IMR-90 (cell line): ENCODE measurements at regions not wholly inside any gene's neighbourhood (a gene's known extent, or its start where the extent isn't known, plus 50 kb on each side); places are given as distances from the start of the nearest gene placed in this dataset.
"Not testable (repeated sequence)": the region's sequence is repeated elsewhere in the genome, so short reads cannot be mapped to it uniquely, and the experiment has no call there.

Source experiments
- BHLHE40 ChIP-seq: fragments of 150-350 bp; IDR thresholded peaks from 2 replicates; pipeline ENCODE4 v1.6.1; 2016; ENCODE audit warnings: mild to moderate bottlenecking, low read depth, low read length
- CEBPB ChIP-seq: IDR thresholded peaks from 2 replicates; pipeline ENCODE4 v1.6.1; 2012; ENCODE audit warnings: low read depth, low read length, improper control_type of control experiment
- CHD1 ChIP-seq: IDR thresholded peaks from 2 replicates; pipeline ENCODE4 v1.6.1; 2012; ENCODE audit warnings: low read depth, low read length, improper control_type of control experiment
- FOS ChIP-seq: fragments of 150-350 bp; IDR thresholded peaks from 2 replicates; pipeline ENCODE4 v1.6.1; 2016; ENCODE audit warnings: low read depth, low read length
- MAZ ChIP-seq: IDR thresholded peaks from 2 replicates; pipeline ENCODE4 v1.6.1; 2012; ENCODE audit warnings: low read depth, mild to moderate bottlenecking, low read length, improper control_type of control experiment, moderate library complexity, borderline replicate concordance
- MXI1 ChIP-seq: IDR thresholded peaks from 2 replicates; pipeline ENCODE4 v1.6.1; 2012; ENCODE audit warnings: low read depth, mild to moderate bottlenecking, low read length, moderate library complexity, borderline replicate concordance
- POLR2A ChIP-seq: IDR thresholded peaks from 2 replicates; pipeline ENCODE4 v1.6.1; 2012; ENCODE audit warnings: mild to moderate bottlenecking, low read depth, low read length
- RAD21 ChIP-seq: IDR thresholded peaks from 2 replicates; pipeline ENCODE4 v1.6.1; 2012; ENCODE audit warnings: low read length, improper control_type of control experiment
- RCOR1 ChIP-seq: IDR thresholded peaks from 2 replicates; pipeline ENCODE4 v1.6.1; 2012; ENCODE audit warnings: mild to moderate bottlenecking, low read length, improper control_type of control experiment; ENCODE audit not compliant: insufficient replicate concordance
- RFX5 ChIP-seq: IDR thresholded peaks from 2 replicates; pipeline ENCODE4 v1.8.0; 2012; ENCODE audit warnings: low read depth, mild to moderate bottlenecking, low read length, moderate library complexity
- TF ChIP-seq, protein P1 (sequence below): conservative IDR thresholded peaks from 2 replicates; pipeline ENCODE4 v1.5.1; 2012; ENCODE audit warnings: mild to moderate bottlenecking, low read depth, low read length, improper control_type of control experiment
- TF ChIP-seq, protein P2 (sequence below): fragments of 150-350 bp; IDR thresholded peaks from 2 replicates; pipeline ENCODE4 v1.6.1; 2017; ENCODE audit warnings: mild to moderate bottlenecking, antibody characterized with exemption, low read length, low read depth
- TF ChIP-seq, protein P3 (sequence below): fragments of 150-350 bp; IDR thresholded peaks from 2 replicates; pipeline ENCODE4 v1.6.1; 2016; ENCODE audit warnings: low read depth, mild to moderate bottlenecking, low read length, moderate library complexity, borderline replicate concordance

GRCh38 chr3:153828346-153828745 lies 292.8 kb upstream of the ARHGEF26 start:
- not testable (repeated sequence) for TF ChIP-seq MAZ, MXI1, CEBPB, POLR2A, RCOR1, BHLHE40, FOS, CHD1, RFX5, RAD21
- TF ChIP-seq, protein P1, sequence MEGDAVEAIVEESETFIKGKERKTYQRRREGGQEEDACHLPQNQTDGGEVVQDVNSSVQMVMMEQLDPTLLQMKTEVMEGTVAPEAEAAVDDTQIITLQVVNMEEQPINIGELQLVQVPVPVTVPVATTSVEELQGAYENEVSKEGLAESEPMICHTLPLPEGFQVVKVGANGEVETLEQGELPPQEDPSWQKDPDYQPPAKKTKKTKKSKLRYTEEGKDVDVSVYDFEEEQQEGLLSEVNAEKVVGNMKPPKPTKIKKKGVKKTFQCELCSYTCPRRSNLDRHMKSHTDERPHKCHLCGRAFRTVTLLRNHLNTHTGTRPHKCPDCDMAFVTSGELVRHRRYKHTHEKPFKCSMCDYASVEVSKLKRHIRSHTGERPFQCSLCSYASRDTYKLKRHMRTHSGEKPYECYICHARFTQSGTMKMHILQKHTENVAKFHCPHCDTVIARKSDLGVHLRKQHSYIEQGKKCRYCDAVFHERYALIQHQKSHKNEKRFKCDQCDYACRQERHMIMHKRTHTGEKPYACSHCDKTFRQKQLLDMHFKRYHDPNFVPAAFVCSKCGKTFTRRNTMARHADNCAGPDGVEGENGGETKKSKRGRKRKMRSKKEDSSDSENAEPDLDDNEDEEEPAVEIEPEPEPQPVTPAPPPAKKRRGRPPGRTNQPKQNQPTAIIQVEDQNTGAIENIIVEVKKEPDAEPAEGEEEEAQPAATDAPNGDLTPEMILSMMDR, result not testable (repeated sequence)
- TF ChIP-seq, protein P2, sequence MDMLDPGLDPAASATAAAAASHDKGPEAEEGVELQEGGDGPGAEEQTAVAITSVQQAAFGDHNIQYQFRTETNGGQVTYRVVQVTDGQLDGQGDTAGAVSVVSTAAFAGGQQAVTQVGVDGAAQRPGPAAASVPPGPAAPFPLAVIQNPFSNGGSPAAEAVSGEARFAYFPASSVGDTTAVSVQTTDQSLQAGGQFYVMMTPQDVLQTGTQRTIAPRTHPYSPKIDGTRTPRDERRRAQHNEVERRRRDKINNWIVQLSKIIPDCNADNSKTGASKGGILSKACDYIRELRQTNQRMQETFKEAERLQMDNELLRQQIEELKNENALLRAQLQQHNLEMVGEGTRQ, result not testable (repeated sequence)
- TF ChIP-seq, protein P3, sequence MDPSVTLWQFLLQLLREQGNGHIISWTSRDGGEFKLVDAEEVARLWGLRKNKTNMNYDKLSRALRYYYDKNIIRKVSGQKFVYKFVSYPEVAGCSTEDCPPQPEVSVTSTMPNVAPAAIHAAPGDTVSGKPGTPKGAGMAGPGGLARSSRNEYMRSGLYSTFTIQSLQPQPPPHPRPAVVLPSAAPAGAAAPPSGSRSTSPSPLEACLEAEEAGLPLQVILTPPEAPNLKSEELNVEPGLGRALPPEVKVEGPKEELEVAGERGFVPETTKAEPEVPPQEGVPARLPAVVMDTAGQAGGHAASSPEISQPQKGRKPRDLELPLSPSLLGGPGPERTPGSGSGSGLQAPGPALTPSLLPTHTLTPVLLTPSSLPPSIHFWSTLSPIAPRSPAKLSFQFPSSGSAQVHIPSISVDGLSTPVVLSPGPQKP, result not testable (repeated sequence)
